ENCODE measurements at regions not wholly inside any gene's neighbourhood (a gene's known extent, or its start where the extent isn't known, plus 50 kb on each side); places are given as distances from the start of the nearest gene placed in this dataset.

DNA sequence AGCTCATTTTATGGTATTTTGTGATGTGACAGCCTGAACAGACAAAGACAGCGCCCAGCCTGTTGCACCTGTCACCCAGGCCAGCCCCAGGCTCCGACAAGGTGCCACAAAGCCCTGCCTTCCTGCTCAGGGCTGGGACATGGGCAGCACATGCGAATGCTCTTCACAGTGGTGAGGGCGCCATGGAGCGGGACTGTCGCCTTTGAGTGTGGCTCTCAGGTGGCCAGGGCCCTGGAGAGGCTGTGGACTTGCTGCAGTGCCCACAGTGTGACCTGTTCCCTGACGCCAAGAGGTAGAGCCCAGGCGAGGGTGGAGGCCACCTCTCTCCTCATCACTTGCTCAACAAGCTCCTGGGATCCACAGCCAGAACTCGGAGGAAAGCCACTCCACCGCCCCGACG lies 346.3 kb downstream of the SHANK2 start:
- TF ChIP-seq, protein P1, sequence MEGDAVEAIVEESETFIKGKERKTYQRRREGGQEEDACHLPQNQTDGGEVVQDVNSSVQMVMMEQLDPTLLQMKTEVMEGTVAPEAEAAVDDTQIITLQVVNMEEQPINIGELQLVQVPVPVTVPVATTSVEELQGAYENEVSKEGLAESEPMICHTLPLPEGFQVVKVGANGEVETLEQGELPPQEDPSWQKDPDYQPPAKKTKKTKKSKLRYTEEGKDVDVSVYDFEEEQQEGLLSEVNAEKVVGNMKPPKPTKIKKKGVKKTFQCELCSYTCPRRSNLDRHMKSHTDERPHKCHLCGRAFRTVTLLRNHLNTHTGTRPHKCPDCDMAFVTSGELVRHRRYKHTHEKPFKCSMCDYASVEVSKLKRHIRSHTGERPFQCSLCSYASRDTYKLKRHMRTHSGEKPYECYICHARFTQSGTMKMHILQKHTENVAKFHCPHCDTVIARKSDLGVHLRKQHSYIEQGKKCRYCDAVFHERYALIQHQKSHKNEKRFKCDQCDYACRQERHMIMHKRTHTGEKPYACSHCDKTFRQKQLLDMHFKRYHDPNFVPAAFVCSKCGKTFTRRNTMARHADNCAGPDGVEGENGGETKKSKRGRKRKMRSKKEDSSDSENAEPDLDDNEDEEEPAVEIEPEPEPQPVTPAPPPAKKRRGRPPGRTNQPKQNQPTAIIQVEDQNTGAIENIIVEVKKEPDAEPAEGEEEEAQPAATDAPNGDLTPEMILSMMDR (IDR thresholded peaks at IDR 0.05; ENCODE audit: borderline replicate concordance, insufficient read depth, low read depth, low read length), result no peak
- no peak overlapping the region for H3K4me3 ChIP-seq (ENCODE audit: low read depth, low read length)

DNA sequence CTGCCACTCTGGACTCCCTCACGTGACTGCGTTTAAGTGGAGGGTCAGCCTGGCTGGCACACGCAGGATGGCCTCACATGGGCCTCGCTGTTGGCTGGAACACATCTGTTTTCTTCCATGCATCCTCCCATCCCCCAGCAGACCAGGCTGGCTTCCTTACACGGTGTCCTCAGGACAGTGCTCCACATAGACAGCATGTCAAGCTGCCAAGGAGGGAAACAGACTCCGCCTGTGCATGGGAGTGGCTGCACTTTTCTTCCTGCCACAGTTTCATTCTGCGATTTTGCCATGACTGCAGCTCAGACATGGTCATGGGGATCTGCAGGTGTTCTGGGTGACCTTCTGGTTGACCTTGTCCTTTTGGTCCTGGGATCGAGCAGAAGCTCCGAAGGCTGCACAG lies 344.2 kb downstream of the SHANK2 start:
- TF ChIP-seq, protein P1 (IDR thresholded peaks at IDR 0.05; ENCODE audit: borderline replicate concordance, insufficient read depth, low read depth, low read length), result no peak
- no peak overlapping the region for H3K4me3 ChIP-seq (ENCODE audit: low read depth, low read length)

- TF ChIP-seq, protein P1 (IDR thresholded peaks at IDR 0.05; ENCODE audit: borderline replicate concordance, insufficient read depth, low read depth, low read length), result no peak
These were observed 341.5 kb downstream of the SHANK2 start for GRCh38 chr11:70910835-70911234.

GRCh38 chr11:70912226-70912840 lies 340.0 kb downstream of the SHANK2 start:
- H3K4me3 ChIP-seq (ENCODE audit: low read depth, low read length), result no peak overlapping the region
- TF ChIP-seq, protein P1 (IDR thresholded peaks at IDR 0.05; ENCODE audit: borderline replicate concordance, insufficient read depth, low read depth, low read length), result no peak

More at GRCh38 chr11:70910835-70911234, 341.5 kb downstream of the SHANK2 start:
- H3K4me3 ChIP-seq (ENCODE audit: low read depth, low read length), result no peak overlapping the region

GRCh38 chr11:70913715-70914231 lies 338.6 kb downstream of the SHANK2 start:
- no peak overlapping the region for H3K4me3 ChIP-seq (ENCODE audit: low read depth, low read length)
- TF ChIP-seq, protein P1 (IDR thresholded peaks at IDR 0.05; ENCODE audit: borderline replicate concordance, insufficient read depth, low read depth, low read length), result no peak

DNA sequence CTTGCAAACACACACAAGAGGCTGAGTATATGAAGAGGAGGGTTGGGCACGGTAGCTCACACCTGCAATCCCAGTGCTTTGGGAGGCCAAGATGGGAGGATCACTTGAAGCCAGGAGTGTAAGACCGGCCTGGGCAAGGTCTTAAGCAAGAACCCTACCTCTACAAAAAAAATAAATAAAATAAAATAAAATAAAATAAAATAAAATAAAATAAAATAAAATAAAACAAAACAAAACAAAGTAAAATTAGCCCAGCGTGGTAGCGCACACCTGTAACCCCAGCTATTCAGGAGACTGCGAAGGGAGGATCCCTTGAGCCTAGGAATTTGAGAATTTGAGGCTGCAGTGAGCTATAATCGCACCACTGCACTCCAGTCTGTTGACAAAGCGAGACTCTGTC lies 337.9 kb downstream of the SHANK2 start:
- no peak overlapping the region for H3K4me3 ChIP-seq (ENCODE audit: low read depth, low read length)

More for the DNA sequence above, 337.9 kb downstream of the SHANK2 start:
- TF ChIP-seq, protein P1 (IDR thresholded peaks at IDR 0.05; ENCODE audit: borderline replicate concordance, insufficient read depth, low read depth, low read length), result no peak
